ENCODE measurements at regions not wholly inside any gene's neighbourhood (a gene's known extent, or its start where the extent isn't known, plus 50 kb on each side); places are given as distances from the start of the nearest gene placed in this dataset.

DNA sequence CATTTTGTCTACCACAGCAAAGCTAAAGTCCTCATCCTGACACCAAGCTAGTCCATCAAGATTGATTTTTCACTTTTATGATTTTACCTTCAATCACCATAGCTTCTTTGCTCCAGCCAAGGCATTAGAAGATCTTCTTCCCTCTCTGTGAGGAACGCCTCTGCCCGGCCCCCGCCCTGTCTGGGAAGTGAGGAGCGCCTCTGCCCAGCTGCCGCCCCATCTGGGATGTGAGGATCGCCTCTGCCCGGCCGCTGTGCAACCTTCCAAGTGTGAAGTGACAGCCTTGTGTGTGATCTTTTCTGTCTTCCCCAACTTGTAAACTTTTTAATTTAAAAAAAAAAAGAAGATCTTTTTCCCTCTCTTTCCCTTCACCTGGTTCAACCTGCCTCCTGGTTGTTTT is 210.5 kb upstream of the NREP start:
- no peak overlapping the region for H2AFZ ChIP-seq (ENCODE audit: low read length)
- no peaks in the 10 kb centered on the region for H3K79me2 ChIP-seq (ENCODE audit: low read length)
- CTCF ChIA-PET, result no interaction called here
- H3K27ac ChIP-seq (ENCODE audit: low read length), result no peak overlapping the region
- POLR2A ChIA-PET (ENCODE audit: unreplicated experiment), result no interaction called here
- TF ChIP-seq EZH2 (IDR thresholded peaks at IDR 0.05; ENCODE audit: low read length, unreplicated experiment), result no peak
- TF ChIP-seq CTCF (conservative IDR thresholded peaks at IDR 0.05; ENCODE audit: low read depth, low read length), result no peak
- TF ChIP-seq EZH2phosphoT487 (IDR thresholded peaks at IDR 0.05; ENCODE audit: borderline replicate concordance, low read length), result no peak
- no peak for DNase-seq
- no peak overlapping the region for H3K4me3 ChIP-seq (ENCODE audit: low read length)
- H3K27me3 ChIP-seq (ENCODE audit: low read length), result no peaks in the 10 kb centered on the region
- H3K9ac ChIP-seq (ENCODE audit: low read length), result no peak overlapping the region
- no peaks in the 10 kb centered on the region for H3K9me2 ChIP-seq (replicated peaks; ENCODE audit: low read length)
- intact Hi-C loops (cut with micrococcal nuclease), result no loop called here
- no TSS peak for BruUV-seq (replicated peaks)
- H3K4me2 ChIP-seq (ENCODE audit: low read length), result no peak overlapping the region
- H4K20me1 ChIP-seq (ENCODE audit: low read length), result no peaks in the 10 kb centered on the region
- H3F3A ChIP-seq (ENCODE audit: low read length, unreplicated experiment), result no peaks in the 10 kb centered on the region
- no peaks in the 10 kb centered on the region for H3K4me1 ChIP-seq (ENCODE audit: insufficient read depth, low read length)
- no peaks in the 10 kb centered on the region for H3K9me3 ChIP-seq (ENCODE audit: low read length)
- no peaks in the 10 kb centered on the region for H3K36me3 ChIP-seq (ENCODE audit: low read depth, low read length)
- ATAC-seq, result no peak

DNA sequence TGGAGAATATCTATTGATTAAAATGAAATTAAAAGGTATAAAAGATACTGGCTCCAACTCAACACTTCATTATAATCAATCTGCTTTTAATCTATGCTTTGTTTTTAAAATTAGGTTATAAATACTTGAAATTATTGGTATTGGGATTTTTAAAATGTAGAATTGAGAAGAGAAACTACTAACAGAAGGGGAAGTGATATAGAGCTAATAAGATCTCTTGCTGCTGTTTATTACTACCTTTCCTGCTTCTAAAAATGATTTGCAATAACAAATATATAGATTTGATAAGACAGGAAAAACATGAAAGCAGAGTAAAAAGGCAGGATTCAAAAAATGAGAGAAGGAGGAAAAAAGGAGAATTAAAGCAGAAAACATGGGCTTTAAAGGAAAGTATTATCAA is 209.3 kb upstream of the NREP start:
- no peaks in the 10 kb centered on the region for H3F3A ChIP-seq (ENCODE audit: low read length, unreplicated experiment)
- ChIA-PET POLR2A (ENCODE audit: unreplicated experiment) (no interaction called here), CTCF (no interaction called here)
- no peaks in the 10 kb centered on the region for H3K9me3 ChIP-seq (ENCODE audit: low read length)
- no peak overlapping the region for H2AFZ ChIP-seq (ENCODE audit: low read length)
- no peaks in the 10 kb centered on the region for H3K4me1 ChIP-seq (ENCODE audit: insufficient read depth, low read length)
- H3K27me3 ChIP-seq (ENCODE audit: low read length), result no peaks in the 10 kb centered on the region
- H3K4me3 ChIP-seq (ENCODE audit: low read length), result no peak overlapping the region
- DNase-seq, result no peak
- H3K9me2 ChIP-seq (replicated peaks; ENCODE audit: low read length), result no peaks in the 10 kb centered on the region
- H3K79me2 ChIP-seq (ENCODE audit: low read length), result no peaks in the 10 kb centered on the region
- ATAC-seq, result no peak
- no peak overlapping the region for H3K4me2 ChIP-seq (ENCODE audit: low read length)
- TF ChIP-seq EZH2phosphoT487 (IDR thresholded peaks at IDR 0.05; ENCODE audit: borderline replicate concordance, low read length) (no peak), EZH2 (IDR thresholded peaks at IDR 0.05; ENCODE audit: low read length, unreplicated experiment) (no peak), CTCF (conservative IDR thresholded peaks at IDR 0.05; ENCODE audit: low read depth, low read length) (no peak)
- H3K36me3 ChIP-seq (ENCODE audit: low read depth, low read length), result no peaks in the 10 kb centered on the region
- no peak overlapping the region for H3K9ac ChIP-seq (ENCODE audit: low read length)
- no TSS peak for BruUV-seq (replicated peaks)
- H3K27ac ChIP-seq (ENCODE audit: low read length), result no peak overlapping the region
- no peaks in the 10 kb centered on the region for H4K20me1 ChIP-seq (ENCODE audit: low read length)
- intact Hi-C loops (cut with micrococcal nuclease), result no loop called here

- no peak for DNase-seq
- Histone ChIP-seq H3K9ac (ENCODE audit: low read length) (no peak overlapping the region), H3K4me2 (ENCODE audit: low read length) (no peak overlapping the region), H4K20me1 (ENCODE audit: low read length) (no peaks in the 10 kb centered on the region), H3K27ac (ENCODE audit: low read length) (no peak overlapping the region), H3F3A (ENCODE audit: low read length, unreplicated experiment) (no peaks in the 10 kb centered on the region), H3K9me2 (replicated peaks; ENCODE audit: low read length) (no peaks in the 10 kb centered on the region), H3K27me3 (ENCODE audit: low read length) (no peaks in the 10 kb centered on the region), H3K4me1 (ENCODE audit: insufficient read depth, low read length) (0 out of 2 replicates have a peak, but pooled peaks cover 8% of the 10 kb centered on the region), H3K4me3 (ENCODE audit: low read length) (no peak overlapping the region), H3K9me3 (ENCODE audit: low read length) (no peaks in the 10 kb centered on the region), H3K36me3 (ENCODE audit: low read depth, low read length) (no peaks in the 10 kb centered on the region), H3K79me2 (ENCODE audit: low read length) (no peaks in the 10 kb centered on the region), H2AFZ (ENCODE audit: low read length) (no peak overlapping the region)
- intact Hi-C loops (cut with micrococcal nuclease), result no loop called here
- CTCF ChIA-PET, result no interaction called here
- BruUV-seq (replicated peaks), result no TSS peak
- no peak for TF ChIP-seq CTCF (conservative IDR thresholded peaks at IDR 0.05; ENCODE audit: low read depth, low read length)
- no peak for TF ChIP-seq EZH2 (IDR thresholded peaks at IDR 0.05; ENCODE audit: low read length, unreplicated experiment)
- no peak for TF ChIP-seq EZH2phosphoT487 (IDR thresholded peaks at IDR 0.05; ENCODE audit: borderline replicate concordance, low read length)
- POLR2A ChIA-PET (ENCODE audit: unreplicated experiment), result interaction anchor here (0.6 kb wide), 1 partner anchor 856 kb away, joined by 5 read pairs; no protein-coding TSS in a partner anchor
- ATAC-seq, result no peak
These were observed 206.6 kb upstream of the NREP start for GRCh38 chr5:111963555-111963954.
